Amniotic epithelial cell (primary cell): ENCODE measurements at regions not wholly inside any gene's neighbourhood (a gene's known extent, or its start where the extent isn't known, plus 50 kb on each side); places are given as distances from the start of the nearest gene placed in this dataset.
"Not testable (repeated sequence)": the region's sequence is repeated elsewhere in the genome, so short reads cannot be mapped to it uniquely, and the experiment has no call there.

Experiments used
- DNase-seq: peaks from one replicate; pipeline ENCODE4 v3.0.0-alpha.2; 2010; ENCODE audit warnings: low read depth

- no peak for DNase-seq
These were observed 1240.4 kb downstream of the GATA3 start for GRCh38 chr10:9294865-9295264.

GRCh38 chr10:9296190-9296589, 1241.7 kb downstream of the GATA3 start:
- DNase-seq = no peak

GRCh38 chr10:9297580-9297979, 1243.1 kb downstream of the GATA3 start:
- DNase-seq = no peak

- no peak for DNase-seq
These were observed 1245.5 kb downstream of the GATA3 start for GRCh38 chr10:9299966-9300365.

- DNase-seq = no peak
These were observed 1246.7 kb downstream of the GATA3 start for GRCh38 chr10:9301148-9301547.

- no peak for DNase-seq
These were observed 1247.1 kb downstream of the GATA3 start for GRCh38 chr10:9301554-9301953.

- peak; percentile 48 for DNase-seq
These were observed 1247.8 kb downstream of the GATA3 start for GRCh38 chr10:9302140-9302746.

GRCh38 chr10:9305018-9305655, 1250.6 kb downstream of the GATA3 start:
- DNase-seq = peak; percentile 33

- DNase-seq = peak; percentile 3
These were observed 1257.4 kb downstream of the GATA3 start for GRCh38 chr10:9311702-9312499.

- DNase-seq = no peak
These were observed 1260.8 kb downstream of the GATA3 start for GRCh38 chr10:9315292-9315691.

GRCh38 chr10:9331583-9332008, 1277.1 kb downstream of the GATA3 start:
- DNase-seq = peak; percentile 60

GRCh38 chr10:9334270-9334669, 1279.8 kb downstream of the GATA3 start:
- no peak for DNase-seq

GRCh38 chr10:9339716-9340115, 1285.2 kb downstream of the GATA3 start:
- no peak for DNase-seq

GRCh38 chr10:9342885-9343570, 1288.5 kb downstream of the GATA3 start:
- DNase-seq = peak; percentile 38

GRCh38 chr10:9347933-9348332, 1293.4 kb downstream of the GATA3 start:
- DNase-seq = not testable (repeated sequence)

GRCh38 chr10:9357471-9357870, 1303.0 kb downstream of the GATA3 start:
- DNase-seq = no peak

GRCh38 chr10:9362721-9363120, 1308.2 kb downstream of the GATA3 start:
- DNase-seq = no peak

GRCh38 chr10:9379183-9379582, 1324.7 kb downstream of the GATA3 start:
- DNase-seq = no peak

GRCh38 chr10:9381733-9382532, 1327.4 kb downstream of the GATA3 start:
- DNase-seq = no peak

GRCh38 chr10:9382533-9382866, 1328.0 kb downstream of the GATA3 start:
- DNase-seq = no peak

GRCh38 chr10:9390516-9390915, 1336.0 kb downstream of the GATA3 start:
- no peak for DNase-seq
